MCF 10A (cell line): ENCODE measurements at regions not wholly inside any gene's neighbourhood (a gene's known extent, or its start where the extent isn't known, plus 50 kb on each side); places are given as distances from the start of the nearest gene placed in this dataset.

Experiments used
- BruUV-seq: library from RNA; stranded (reverse); fragments of 400-500 nt; replicated peaks from 2 replicates; lab custom pipeline; 2021; lab: Mats Ljungman, UMichigan
- CTCF ChIA-PET: fragments of 300-600 bp; sonication (Branson Sonifier 250); formaldehyde crosslinking; extraction: SDS; loops from one replicate; lab custom pipeline; 2021; ENCODE audit warnings: antibody characterized with exemption, inconsistent platforms; lab: Yijun Ruan, JAX
- POLR2A ChIA-PET: fragments of 300-600, 350-650 bp; sonication (Branson Sonifier 250); formaldehyde crosslinking; extraction: SDS; loops from one replicate; lab custom pipeline; 2020; ENCODE audit warnings: antibody characterized with exemption, inconsistent platforms; lab: Yijun Ruan, JAX
- DNase-seq: peaks from one replicate; pipeline ENCODE4 v3.0.0-alpha.2; 2018; ENCODE audit not compliant: unreplicated experiment
- H3K27ac Mint-ChIP-seq: one replicate; pipeline ENCODE4 v1.8.0; 2022; ENCODE audit warnings: mild to moderate bottlenecking, low read depth, mixed read lengths; ENCODE audit not compliant: unreplicated experiment
- H3K27me3 Mint-ChIP-seq: one replicate; pipeline ENCODE4 v1.8.0; 2022; ENCODE audit warnings: mixed read lengths; ENCODE audit not compliant: insufficient read depth, unreplicated experiment
- H3K36me3 Mint-ChIP-seq: one replicate; pipeline ENCODE4 v1.8.0; 2022; ENCODE audit warnings: mild to moderate bottlenecking, moderate library complexity, mixed read lengths; ENCODE audit not compliant: insufficient read depth, unreplicated experiment
- H3K4me1 Mint-ChIP-seq: one replicate; pipeline ENCODE4 v1.8.0; 2022; ENCODE audit warnings: mixed read lengths; ENCODE audit not compliant: insufficient read depth, unreplicated experiment
- H3K4me3 Mint-ChIP-seq: one replicate; pipeline ENCODE4 v1.8.0; 2022; ENCODE audit warnings: mild to moderate bottlenecking, moderate library complexity, mixed read lengths; ENCODE audit not compliant: unreplicated experiment
- H3K9me3 Mint-ChIP-seq: one replicate; pipeline ENCODE4 v1.8.0; 2022; ENCODE audit warnings: mixed read lengths; ENCODE audit not compliant: unreplicated experiment
- intact Hi-C: fragments of 100-400 bp; cut with micrococcal nuclease; formaldehyde crosslinking; loops from 2 replicates; pipeline ENCODE4 v1.14.1; 2022
- TF ChIP-seq, protein P1 (sequence below): fragments of 200-600 bp; IDR thresholded peaks from one replicate; pipeline ENCODE4 v1.8.0; 2022; ENCODE audit warnings: antibody characterized with exemption, mild to moderate bottlenecking; ENCODE audit not compliant: unreplicated experiment

DNA sequence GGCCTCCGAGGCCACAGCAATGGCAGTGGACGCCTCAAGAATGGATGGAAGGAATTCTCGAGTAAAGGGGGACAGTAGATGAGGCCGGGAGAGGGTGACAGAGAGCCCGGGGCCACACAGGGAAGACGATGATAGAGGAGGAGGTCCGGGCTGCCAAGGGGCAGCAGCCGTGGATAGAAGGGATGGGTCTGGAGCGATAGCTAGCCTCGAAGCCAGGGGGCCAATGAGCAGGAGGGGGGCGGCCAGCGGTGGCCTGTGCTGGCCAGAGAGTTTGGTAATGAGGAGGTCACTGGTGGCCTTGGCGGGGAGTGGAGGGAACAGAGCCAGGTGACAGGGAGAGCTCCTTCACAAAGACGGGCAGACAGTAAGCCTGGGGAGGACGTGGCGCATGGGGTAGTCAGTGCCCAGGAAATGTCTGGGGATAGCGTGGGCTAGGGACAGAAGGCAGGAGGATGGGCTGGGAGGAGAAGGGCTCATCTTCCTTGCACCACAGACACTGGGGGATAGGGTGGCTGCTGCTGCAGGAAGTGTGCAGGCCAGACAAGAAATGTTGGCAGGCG, 87.8 kb upstream of the ASB18 start:
- ChIA-PET CTCF (interaction anchor here (0.7 to 3.1 kb wide), 5 partner anchors 30 to 715 kb away, joined by 3 to 40 read pairs (median 4); partner anchors contain the start of gene ACKR3), POLR2A (no interaction called here)
- no peaks in the 10 kb centered on the region for H3K36me3 Mint-ChIP-seq
- intact Hi-C loops = no loop called here
- TF ChIP-seq, protein P1, sequence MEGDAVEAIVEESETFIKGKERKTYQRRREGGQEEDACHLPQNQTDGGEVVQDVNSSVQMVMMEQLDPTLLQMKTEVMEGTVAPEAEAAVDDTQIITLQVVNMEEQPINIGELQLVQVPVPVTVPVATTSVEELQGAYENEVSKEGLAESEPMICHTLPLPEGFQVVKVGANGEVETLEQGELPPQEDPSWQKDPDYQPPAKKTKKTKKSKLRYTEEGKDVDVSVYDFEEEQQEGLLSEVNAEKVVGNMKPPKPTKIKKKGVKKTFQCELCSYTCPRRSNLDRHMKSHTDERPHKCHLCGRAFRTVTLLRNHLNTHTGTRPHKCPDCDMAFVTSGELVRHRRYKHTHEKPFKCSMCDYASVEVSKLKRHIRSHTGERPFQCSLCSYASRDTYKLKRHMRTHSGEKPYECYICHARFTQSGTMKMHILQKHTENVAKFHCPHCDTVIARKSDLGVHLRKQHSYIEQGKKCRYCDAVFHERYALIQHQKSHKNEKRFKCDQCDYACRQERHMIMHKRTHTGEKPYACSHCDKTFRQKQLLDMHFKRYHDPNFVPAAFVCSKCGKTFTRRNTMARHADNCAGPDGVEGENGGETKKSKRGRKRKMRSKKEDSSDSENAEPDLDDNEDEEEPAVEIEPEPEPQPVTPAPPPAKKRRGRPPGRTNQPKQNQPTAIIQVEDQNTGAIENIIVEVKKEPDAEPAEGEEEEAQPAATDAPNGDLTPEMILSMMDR = no peak
- no peaks in the 10 kb centered on the region for H3K4me1 Mint-ChIP-seq
- H3K27me3 Mint-ChIP-seq = peaks cover 55% of the 10 kb centered on the region
- no peak for DNase-seq
- no TSS peak for BruUV-seq
- no peaks in the 10 kb centered on the region for H3K9me3 Mint-ChIP-seq
- no peak overlapping the region for H3K27ac Mint-ChIP-seq
- no peak overlapping the region for H3K4me3 Mint-ChIP-seq

DNA sequence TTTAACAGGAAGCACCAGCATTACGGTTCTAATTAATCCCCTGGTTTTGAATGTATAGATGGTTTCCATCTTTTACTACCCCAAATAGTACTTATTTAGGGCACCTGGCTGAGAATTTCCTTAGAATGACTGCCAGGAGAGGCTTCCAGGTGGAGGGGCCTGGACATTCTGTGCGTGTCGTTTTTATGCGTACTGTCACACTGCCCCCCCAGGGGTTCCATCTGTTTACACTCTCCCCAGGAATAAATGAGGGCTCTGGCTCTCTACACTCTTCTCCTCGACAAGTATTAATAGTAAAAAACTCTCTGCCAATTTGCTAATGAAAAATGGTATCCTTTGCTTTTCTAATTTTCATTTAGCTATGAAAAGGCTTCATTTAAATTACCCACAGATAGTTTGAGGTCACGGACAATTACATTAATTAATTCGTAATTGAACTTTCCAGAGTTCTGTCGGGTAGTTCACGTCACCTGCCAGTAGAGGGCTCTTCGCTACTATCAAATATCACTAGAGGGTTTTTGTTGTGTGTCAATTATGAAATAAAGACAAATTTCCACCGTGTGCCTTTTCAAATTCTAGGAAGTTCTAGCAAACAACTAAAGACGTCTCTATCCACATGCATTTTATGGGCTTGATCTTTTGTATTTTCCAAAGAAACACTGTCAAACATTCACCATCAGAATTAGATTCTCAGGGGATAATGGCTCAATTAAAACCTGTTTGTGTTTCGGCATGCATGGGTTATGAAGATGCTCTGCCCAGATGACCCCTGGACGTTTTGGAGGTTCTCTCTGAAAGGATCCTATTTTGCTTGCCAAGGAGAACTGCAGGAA, 88.8 kb upstream of the ASB18 start:
- peak; percentile 43 for DNase-seq
- BruUV-seq = no TSS peak
- Mint-ChIP-seq H3K4me3 (no peak overlapping the region), H3K9me3 (no peaks in the 10 kb centered on the region), H3K36me3 (no peaks in the 10 kb centered on the region), H3K27ac (no peak overlapping the region), H3K27me3 (peaks cover 46% of the 10 kb centered on the region), H3K4me1 (no peaks in the 10 kb centered on the region)
- ChIA-PET POLR2A (no interaction called here), CTCF (interaction anchor here (0.6 to 3.1 kb wide), 31 partner anchors 11 to 1726 kb away, joined by 3 to 40 read pairs (median 4); partner anchors contain the start of genes ACKR3 and COPS8)
- TF ChIP-seq, protein P1 = peak; percentile 78
- intact Hi-C loops = loop anchor here (1.0 kb wide), 3 partner anchors 160 to 707 kb away; no protein-coding TSS in a partner anchor

DNA sequence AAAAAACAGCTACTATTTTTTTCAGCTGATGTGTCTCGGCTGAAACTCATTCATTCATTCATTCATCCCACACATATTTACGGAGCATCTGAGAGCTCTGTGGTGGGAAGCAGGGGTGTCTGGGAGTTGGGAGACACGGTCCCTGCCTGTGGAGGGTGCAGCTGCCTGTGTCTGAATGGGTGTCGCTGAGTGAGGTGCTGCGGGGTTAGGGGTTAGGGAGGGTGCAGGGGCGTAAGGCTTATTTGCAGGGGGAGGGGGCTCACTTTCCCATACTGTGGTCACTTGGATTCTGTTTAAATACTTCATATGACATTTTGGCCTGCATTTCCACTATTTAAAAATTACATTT, 89.4 kb upstream of the ASB18 start:
- POLR2A ChIA-PET = no interaction called here
- TF ChIP-seq, protein P1 = no peak
- H3K27me3 Mint-ChIP-seq = peaks cover 40% of the 10 kb centered on the region
- no peaks in the 10 kb centered on the region for H3K36me3 Mint-ChIP-seq
- H3K4me3 Mint-ChIP-seq = no peak overlapping the region
- no peaks in the 10 kb centered on the region for H3K9me3 Mint-ChIP-seq
- no peaks in the 10 kb centered on the region for H3K4me1 Mint-ChIP-seq
- H3K27ac Mint-ChIP-seq = no peak overlapping the region
- no TSS peak for BruUV-seq
- intact Hi-C loops = loop anchor here (1.0 kb wide), 3 partner anchors 160 to 707 kb away; no protein-coding TSS in a partner anchor
- CTCF ChIA-PET = interaction anchor here (0.6 to 3.1 kb wide), 28 partner anchors 11 to 1727 kb away, joined by 3 to 40 read pairs (median 4); partner anchors contain the start of gene COPS8
- no peak for DNase-seq
